Stimulated activated CD4-positive, alpha-beta T cell treated with anti-CD3 and anti-CD28 coated beads, Interleukin-12 subunit alpha, Interleukin-12 subunit beta, amount 100 ng/mL, for 4 hours (primary cell): ENCODE measurements at regions not wholly inside any gene's neighbourhood (a gene's known extent, or its start where the extent isn't known, plus 50 kb on each side); places are given as distances from the start of the nearest gene placed in this dataset.
"Not testable (repeated sequence)": the region's sequence is repeated elsewhere in the genome, so short reads cannot be mapped to it uniquely, and the experiment has no call there.

ENCODE experiments used
- DNase-seq: peaks from one replicate; pipeline ENCODE4 v3.0.0-alpha.2; 2020

- no peak for DNase-seq
These were observed 718.9 kb upstream of the MEF2C start for GRCh38 chr5:89601880-89602279.

- DNase-seq: no peak
These were observed 714.9 kb upstream of the MEF2C start for GRCh38 chr5:89597878-89598277.

- DNase-seq: no peak
These were observed 713.8 kb upstream of the MEF2C start for GRCh38 chr5:89596821-89597220.

- DNase-seq: no peak
These were observed 712.1 kb upstream of the MEF2C start for GRCh38 chr5:89595056-89595455.

- no peak for DNase-seq
These were observed 701.5 kb upstream of the MEF2C start for GRCh38 chr5:89584339-89584956.

GRCh38 chr5:89583534-89583933 is 700.5 kb upstream of the MEF2C start:
- DNase-seq: no peak

- DNase-seq: no peak
These were observed 699.9 kb upstream of the MEF2C start for GRCh38 chr5:89582768-89583339.

- no peak for DNase-seq
These were observed 698.0 kb upstream of the MEF2C start for GRCh38 chr5:89580976-89581375.

GRCh38 chr5:89575319-89575718 is 692.3 kb upstream of the MEF2C start:
- no peak for DNase-seq

GRCh38 chr5:89573345-89573744 is 690.4 kb upstream of the MEF2C start:
- no peak for DNase-seq

- DNase-seq: no peak
These were observed 689.7 kb upstream of the MEF2C start for GRCh38 chr5:89572696-89573095.

- DNase-seq: no peak
These were observed 687.6 kb upstream of the MEF2C start for GRCh38 chr5:89570557-89570956.

GRCh38 chr5:89566340-89566739 is 683.4 kb upstream of the MEF2C start:
- DNase-seq: no peak

GRCh38 chr5:89560696-89561095 is 677.7 kb upstream of the MEF2C start:
- no peak for DNase-seq

GRCh38 chr5:89556215-89556913 is 673.4 kb upstream of the MEF2C start:
- no peak for DNase-seq

- DNase-seq: no peak
These were observed 663.7 kb upstream of the MEF2C start for GRCh38 chr5:89546657-89547056.

- DNase-seq: no peak
These were observed 662.6 kb upstream of the MEF2C start for GRCh38 chr5:89545626-89546025.

- DNase-seq: no peak
These were observed 662.1 kb upstream of the MEF2C start for GRCh38 chr5:89545076-89545475.

GRCh38 chr5:89542736-89543135 is 659.8 kb upstream of the MEF2C start:
- DNase-seq: no peak

- no peak for DNase-seq
These were observed 654.8 kb upstream of the MEF2C start for GRCh38 chr5:89537800-89538199.

GRCh38 chr5:89536020-89536419 is 653.0 kb upstream of the MEF2C start:
- DNase-seq: no peak

GRCh38 chr5:89535411-89535810 is 652.4 kb upstream of the MEF2C start:
- no peak for DNase-seq

GRCh38 chr5:89534331-89534730 is 651.3 kb upstream of the MEF2C start:
- no peak for DNase-seq

- no peak for DNase-seq
These were observed 641.8 kb upstream of the MEF2C start for GRCh38 chr5:89524785-89525184.

GRCh38 chr5:89523867-89524266 is 640.9 kb upstream of the MEF2C start:
- not testable (repeated sequence) for DNase-seq
